Central memory CD4-positive, alpha-beta T cell (primary cell): ENCODE measurements at regions not wholly inside any gene's neighbourhood (a gene's known extent, or its start where the extent isn't known, plus 50 kb on each side); places are given as distances from the start of the nearest gene placed in this dataset.

ENCODE experiments used
- DNase-seq: peaks from one replicate; pipeline ENCODE4 v3.0.0; 2022

DNA sequence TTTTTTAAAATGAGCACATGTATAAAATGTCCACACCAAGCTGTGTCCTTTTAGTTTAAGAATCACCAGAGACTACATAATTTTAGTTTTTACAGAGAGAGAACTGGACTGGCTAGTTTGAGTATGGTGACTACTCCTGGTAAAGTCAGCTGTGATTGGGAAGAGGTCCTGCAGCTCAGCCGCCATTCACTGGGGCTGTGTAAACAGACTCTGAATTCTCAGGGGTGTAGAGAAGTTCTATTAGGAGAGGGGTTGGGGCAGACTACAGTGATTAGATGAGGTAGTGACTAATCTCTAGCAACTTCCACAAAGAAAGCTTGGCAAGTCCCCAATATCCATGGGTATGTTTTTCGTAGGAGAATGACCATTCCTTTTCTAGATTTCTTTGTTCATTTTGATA is 341.2 kb upstream of the MAP3K7 start:
- DNase-seq, result no peak

- DNase-seq, result no peak
These were observed 338.9 kb upstream of the MAP3K7 start for GRCh38 chr6:90925726-90926125.

GRCh38 chr6:90922325-90922724 is 335.5 kb upstream of the MAP3K7 start:
- DNase-seq, result no peak

DNA sequence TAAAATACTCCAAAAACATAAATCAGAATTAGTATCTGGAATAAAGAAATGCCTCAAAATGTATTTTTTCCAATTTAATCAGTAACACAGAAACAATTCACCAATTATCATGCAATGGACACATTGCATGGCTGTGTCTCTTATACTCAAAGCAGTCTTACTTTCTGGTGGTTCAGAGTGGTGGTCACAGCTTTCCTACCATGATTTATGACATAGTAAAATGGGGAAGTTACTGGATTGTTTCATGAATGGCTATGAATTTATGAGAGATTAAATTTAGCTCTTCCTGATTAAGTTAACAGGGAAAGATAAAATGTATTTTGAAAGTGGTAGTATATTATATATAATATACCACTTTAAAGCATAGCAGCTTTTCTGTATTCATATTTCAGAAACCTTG is 331.5 kb upstream of the MAP3K7 start:
- no peak for DNase-seq

- DNase-seq, result no peak
These were observed 330.5 kb upstream of the MAP3K7 start for GRCh38 chr6:90917376-90917775.

DNA sequence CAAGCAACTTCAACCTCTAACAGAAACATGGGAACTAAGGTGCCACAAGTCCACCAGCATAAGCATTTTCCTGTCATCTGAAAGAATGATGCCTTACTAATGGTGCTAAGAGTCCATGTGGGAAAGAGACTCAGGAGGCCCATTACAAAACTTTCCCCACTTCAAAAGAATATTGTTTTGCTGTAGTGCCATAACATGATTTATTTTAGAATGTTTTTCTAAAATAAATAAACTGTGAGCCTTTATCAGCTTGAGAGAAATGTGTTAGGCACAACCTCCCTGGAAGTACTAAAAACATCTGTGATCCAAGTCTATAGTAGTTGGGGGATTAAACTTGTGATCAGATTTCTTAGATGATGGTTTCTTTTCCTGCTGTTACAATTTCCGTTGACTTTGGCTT is 330.1 kb upstream of the MAP3K7 start:
- no peak for DNase-seq

DNA sequence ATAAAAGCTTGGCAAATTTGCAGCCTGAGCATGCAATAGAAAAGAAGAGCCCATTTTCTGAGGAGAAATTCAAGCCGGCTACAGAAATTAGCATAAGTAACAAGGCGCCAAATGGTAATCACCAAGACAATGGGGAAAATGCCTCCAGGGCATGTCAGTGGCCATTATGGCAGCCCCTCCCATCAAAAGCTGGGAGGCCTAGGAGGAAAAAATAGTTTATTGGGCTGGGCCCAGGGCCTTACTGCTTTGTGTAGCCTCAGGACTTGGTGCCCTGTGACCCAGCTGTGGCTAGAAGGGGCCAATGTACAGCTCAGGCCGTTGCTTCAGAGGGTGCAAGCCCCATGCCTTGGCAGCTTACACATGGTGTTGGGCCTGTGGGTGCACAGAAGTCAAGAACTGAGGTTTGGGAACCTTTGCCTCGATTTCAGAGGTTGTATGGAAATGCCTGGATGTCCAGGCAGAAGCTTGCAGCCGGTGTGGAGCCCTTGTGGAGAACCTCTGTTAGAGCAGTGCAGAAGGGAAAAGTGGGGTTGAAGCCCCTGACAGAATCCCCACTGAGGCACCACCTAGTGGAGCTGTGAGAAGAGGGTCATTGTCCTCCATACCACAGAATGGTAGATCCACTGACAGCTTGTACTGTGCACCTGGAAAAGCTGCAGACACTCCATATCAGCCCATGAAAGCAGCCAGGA is 328.5 kb upstream of the MAP3K7 start:
- DNase-seq, result no peak

DNA sequence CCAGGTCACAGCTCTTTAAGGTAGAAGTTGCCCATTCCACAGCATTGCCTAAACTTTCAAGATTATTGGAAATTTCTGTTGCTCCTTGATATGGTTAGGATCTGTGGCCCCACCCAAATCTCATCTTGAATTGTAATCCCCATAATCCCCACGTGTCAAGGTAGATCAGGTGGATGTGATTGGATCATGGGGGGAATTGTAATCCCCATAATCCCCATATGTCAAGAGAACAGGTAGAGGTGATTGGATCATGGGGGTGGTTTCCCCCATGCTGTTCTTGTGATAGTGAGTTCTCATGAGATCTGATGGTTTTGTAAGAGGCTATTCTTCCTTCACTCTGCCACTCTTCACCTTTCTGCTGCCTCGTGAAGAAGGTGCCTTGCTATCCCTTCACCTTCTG is 327.4 kb upstream of the MAP3K7 start:
- no peak for DNase-seq

DNA sequence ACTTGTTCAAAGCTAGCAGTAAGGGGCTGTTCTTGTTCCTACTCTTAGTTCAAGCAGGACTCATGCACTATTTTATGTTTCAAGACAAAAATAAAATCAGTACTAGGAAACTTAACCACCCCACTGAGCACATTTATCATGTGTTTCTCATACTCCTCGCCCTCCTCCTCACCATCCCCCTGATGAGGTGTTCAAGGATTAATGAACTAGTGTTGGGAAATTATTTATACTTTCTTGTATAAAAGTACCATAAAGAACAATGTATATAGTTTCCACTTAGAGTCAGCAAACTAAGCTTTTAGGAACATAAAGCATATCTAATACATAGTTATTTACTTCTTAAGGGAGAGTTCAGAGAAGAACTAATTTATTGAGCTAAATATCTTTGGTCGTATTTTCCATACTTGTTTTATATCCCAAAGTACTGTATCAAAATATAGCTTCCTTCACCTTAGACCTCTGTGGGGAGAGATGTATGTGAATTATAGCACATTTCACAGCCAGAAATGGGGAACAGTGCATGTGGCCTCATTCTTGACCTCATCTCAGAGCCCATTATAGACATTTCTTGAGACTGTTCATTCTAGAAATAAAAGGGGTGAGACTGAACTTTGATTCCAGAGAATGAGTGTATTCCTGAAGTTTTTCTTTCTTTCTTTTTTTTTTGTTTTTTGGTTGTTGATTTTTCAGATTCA is 326.5 kb upstream of the MAP3K7 start:
- no peak for DNase-seq

GRCh38 chr6:90911642-90912041 is 324.8 kb upstream of the MAP3K7 start:
- no peak for DNase-seq

DNA sequence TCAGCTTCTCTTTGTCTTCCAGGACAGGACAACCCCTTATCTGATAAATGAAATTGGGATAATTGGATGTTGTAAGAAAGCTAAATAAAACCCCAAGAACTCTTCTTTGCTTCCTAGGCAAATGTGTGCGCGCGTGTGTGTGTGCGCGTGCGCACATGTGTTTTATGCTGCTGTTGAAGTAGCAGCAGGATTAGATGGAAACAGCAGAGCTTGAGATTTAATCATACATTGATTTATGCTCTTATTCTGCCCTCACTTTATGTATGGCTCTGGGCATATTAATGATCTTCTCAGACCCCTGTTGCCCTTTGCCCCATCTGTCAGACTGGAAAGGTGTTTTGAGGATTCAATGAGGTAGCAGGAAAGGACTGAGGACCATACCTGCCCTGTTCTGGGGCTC is 324.0 kb upstream of the MAP3K7 start:
- no peak for DNase-seq

- no peak for DNase-seq
These were observed 321.2 kb upstream of the MAP3K7 start for GRCh38 chr6:90907931-90908655.

- DNase-seq, result no peak
These were observed 318.5 kb upstream of the MAP3K7 start for GRCh38 chr6:90905351-90905750.

- DNase-seq, result no peak
These were observed 313.2 kb upstream of the MAP3K7 start for GRCh38 chr6:90900034-90900433.

- DNase-seq, result no peak
These were observed 311.9 kb upstream of the MAP3K7 start for GRCh38 chr6:90898763-90899162.

DNA sequence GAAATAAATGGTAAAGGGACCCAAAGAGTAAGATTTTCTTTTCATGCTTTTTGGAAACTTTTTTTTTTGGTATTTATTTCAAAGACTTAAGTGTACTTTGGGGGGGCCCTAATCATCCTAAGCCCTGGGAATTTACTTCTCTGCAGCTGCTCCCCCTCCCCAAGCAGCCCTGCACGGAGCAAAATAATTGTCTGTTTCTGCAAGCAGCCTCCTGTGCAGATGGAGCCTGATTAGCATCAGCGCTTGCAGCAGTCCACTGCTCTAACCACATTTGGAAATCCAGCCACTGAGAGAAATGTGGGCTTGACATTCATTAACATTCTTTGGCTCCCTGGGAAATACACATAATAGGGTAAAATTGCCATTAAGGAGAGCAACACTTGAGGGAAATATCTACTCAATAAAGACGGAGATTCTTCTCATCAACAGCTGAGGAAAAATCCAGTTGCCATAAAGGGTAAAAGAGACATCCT is 309.2 kb upstream of the MAP3K7 start:
- DNase-seq, result no peak

- DNase-seq, result no peak
These were observed 308.6 kb upstream of the MAP3K7 start for GRCh38 chr6:90895299-90896074.

DNA sequence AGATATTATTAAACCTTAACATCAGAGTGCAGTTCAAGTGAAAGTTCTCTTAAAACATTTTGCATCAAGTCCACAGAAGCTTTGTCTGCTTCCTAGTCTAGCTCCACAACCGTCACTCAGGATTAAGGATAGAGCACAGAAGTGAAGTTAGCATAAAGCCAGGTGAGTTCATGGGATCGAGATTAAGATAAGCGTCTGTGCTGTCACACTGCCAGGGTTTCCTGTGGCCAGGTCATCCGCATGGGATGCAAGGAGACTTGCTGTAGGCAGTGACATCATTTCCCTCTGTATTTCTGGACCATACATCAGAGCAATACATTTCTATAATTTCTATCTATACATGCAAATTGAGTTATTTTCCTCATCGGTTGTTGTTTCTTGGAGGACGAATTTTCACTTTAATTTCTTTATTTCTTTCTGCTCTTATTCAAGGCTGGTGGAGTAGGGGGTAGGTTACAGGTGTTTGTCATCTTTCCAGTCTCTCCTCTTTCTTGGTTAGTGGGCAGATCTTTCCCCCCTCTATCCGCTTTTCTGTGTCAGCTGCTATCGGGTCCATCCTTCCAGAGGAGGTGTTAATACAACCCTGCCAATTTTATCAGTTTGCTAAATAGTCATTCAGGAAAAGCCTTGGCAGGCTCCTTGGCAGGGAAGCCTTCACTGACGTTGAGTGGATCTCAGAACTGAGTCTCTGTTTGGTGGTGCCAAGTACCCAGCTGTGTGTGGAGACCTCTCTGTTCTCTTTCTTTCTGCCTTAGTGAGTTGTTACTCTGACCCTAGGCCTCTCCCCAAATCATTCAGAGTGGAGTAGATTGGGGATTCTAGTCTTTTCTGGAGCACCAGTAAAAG is 307.6 kb upstream of the MAP3K7 start:
- DNase-seq, result no peak

DNA sequence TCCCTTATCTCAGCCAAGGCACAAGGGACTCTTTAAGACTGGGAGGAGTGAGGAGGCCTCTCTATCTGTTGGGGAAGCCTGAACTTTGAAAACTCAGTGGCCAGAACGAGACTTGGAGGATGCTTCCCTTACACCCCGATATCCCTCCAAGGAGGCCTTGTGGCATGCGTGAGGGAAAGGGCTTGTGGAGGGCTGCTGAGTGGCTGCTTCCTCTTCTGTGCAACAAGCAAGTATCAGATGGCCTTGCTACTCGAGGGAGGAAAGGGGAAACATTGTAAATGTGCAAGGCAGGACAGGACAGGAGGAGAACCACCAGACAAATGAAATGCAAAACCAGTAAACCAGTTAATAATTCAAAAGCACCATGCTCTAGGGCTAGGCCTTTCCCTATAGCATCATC is 306.5 kb upstream of the MAP3K7 start:
- no peak for DNase-seq

DNA sequence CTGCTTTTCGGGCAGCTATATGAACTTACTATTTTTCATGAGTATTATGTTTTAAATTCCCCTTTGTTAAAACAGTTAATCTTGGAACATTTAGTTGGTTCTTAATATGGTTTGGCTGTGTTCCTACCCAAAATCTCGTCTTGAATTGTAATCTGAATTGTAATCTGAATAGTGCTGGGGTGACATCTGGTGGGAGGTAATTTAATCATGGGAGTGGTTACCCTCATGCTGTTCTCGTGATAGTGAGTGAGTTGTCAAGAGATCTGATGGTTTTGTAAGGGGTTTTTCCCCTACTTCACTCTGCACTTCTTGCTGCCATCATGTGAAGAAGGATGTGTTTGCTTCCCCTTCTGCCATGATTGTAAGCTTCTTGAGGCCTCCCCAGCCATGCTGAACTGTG is 305.4 kb upstream of the MAP3K7 start:
- no peak for DNase-seq

- DNase-seq, result no peak
These were observed 304.5 kb upstream of the MAP3K7 start for GRCh38 chr6:90891355-90891754.

GRCh38 chr6:90890683-90891330 is 303.9 kb upstream of the MAP3K7 start:
- DNase-seq, result no peak
